Islet of Langerhans (tissue), 1 donor: ENCODE measurements at regions not wholly inside any gene's neighbourhood (a gene's known extent, or its start where the extent isn't known, plus 50 kb on each side); places are given as distances from the start of the nearest gene placed in this dataset.

Source experiments
- FAIRE-seq: peaks from one replicate; lab custom pipeline; 2011; peaks lifted over from hg19 to GRCh38; lab: Jason Lieb, UNC

DNA sequence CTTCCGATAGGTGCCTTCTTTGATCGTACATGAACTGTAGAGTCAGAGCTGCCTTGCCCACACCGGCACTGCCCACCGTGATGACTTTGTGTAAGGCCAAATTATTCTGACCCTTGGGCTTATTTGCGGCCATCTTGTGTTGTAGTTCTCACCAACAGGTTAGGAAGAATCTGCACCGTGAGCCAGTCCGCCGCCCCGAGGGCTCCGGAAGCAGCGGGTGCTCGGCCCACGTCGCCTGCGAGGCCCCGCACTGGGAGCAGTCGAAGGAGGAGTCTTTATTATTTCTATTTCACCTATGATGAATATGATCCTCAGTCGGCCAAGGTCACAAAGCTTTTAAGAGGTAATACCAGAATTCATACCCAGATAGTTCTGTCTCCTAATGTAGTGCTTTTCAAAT, 70.6 kb upstream of the SYT1 start:
- FAIRE-seq: no peak

DNA sequence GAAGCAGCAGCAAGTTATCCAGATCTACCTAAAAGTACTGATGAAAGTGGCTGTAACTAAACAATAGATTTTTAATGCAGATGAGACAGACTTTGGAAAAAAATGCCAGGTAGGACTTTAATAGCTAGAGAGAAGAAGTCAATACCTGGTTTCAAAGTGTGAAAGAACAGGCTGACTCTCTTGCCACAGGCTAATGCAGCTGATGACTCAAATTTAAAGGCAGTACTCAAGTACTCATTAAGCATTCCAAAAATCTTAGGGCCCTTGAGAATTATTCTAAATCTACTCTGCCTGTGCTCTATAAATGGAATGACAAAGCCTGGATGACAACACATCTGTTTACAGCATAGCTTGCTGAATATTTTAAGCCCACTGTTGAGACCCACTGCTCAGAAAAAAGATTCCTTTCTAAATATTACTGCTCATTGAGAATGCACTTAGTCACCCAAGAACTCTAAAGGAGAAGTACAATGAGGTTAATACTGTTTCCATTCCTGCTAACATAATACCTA, 68.6 kb upstream of the SYT1 start:
- no peak for FAIRE-seq

DNA sequence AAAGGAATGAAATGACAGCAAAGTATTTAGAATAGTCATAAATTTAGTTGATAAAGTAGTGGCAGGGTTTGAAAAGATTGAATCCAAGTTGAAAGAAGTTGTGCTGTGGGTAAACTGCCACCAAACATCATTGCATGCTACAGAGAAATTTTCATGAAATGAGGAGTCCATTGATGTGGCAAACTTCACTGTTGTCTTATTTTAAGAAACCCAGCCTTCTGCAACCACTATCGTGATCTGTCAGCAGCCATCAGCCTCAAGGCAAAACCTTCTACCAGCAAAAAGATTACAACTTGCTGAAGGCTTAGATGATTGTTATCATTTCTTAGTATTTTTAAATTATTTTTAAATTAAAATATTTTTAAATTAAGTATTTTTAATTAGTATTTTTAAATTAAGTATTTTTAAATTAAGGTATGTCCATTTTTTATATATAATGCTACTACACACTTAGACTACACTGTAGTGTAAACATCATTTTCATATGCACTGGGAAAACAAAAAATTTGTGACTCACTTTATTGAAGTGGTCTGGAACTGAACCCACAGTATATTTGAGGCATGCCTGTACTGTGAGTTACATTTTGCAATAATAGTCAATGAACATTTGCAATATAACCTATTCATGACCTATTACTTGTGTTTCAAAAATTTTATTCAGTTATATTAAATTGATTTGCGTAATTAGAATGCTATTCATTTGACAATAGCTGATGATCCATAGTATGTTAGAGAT, 67.2 kb upstream of the SYT1 start:
- FAIRE-seq: no peak

DNA sequence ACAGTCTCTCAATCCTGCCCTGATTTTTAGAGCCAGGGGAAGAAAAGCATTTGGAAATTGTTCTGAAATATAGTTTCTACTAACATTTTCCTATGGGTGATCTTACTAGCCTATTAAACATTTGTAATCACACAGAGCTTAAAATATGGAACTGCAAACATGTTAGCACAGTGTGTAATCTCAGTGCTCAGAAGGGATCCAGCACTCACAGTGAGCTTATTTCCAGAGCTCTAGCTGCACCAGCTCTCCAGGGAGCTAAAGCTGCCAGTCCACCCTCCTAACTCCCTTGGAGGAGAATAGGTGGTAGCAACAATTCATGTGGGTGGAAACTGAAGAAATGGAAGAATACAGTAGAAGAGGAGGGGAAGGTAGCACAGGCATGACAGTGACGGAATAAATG, 64.9 kb upstream of the SYT1 start:
- FAIRE-seq: no peak

GRCh38 chr12:78802593-78802992, 62.0 kb upstream of the SYT1 start:
- no peak for FAIRE-seq

DNA sequence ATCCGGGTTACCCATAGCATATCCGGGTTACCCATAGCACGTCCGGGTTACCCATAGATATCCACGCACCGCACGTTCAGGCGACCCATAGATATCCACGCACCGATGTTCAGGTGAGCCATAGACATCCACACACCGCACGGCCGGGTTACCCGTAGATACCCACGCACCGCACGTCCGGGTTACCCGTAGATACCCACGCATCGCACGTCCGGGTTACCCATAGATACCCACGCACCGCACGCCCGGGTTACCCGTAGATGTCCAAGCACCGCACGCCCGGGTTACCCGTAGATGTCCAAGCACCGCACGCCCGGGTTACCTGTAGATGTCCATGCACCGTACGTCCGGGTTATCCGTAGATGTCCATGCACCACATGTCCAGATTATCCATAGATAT, 60.3 kb upstream of the SYT1 start:
- FAIRE-seq: no peak
